H1 (cell line): ENCODE measurements at regions not wholly inside any gene's neighbourhood (a gene's known extent, or its start where the extent isn't known, plus 50 kb on each side); places are given as distances from the start of the nearest gene placed in this dataset.
A peak's percentile ranks its signal among the peaks of the same experiment; 100 is the strongest.
"Not testable (repeated sequence)": the region's sequence is repeated elsewhere in the genome, so short reads cannot be mapped to it uniquely, and the experiment has no call there.

ENCODE experiments used
- CTCF ChIA-PET: fragments of 300-600 bp; sonication (Branson Sonifier 250); formaldehyde crosslinking; loops from one replicate; lab custom pipeline; 2021; ENCODE audit not compliant: partially characterized antibody; lab: Charles Lee
- POLR2A ChIA-PET: fragments of 300-600 bp; sonication (Branson Sonifier 250); formaldehyde crosslinking; loops from one replicate; lab custom pipeline; 2021; ENCODE audit warnings: inconsistent platforms; ENCODE audit not compliant: partially characterized antibody; lab: Charles Lee
- DNase-seq, 2 experiments: peaks; one replicate each; pipeline versions ENCODE4 v3.0.0 to v3.0.0-alpha.2; 2010 to 2022; ENCODE audit warnings: low spot score in 2 of 2, low read depth in 1 of 2, mixed read lengths in 1 of 2
- FAIRE-seq: peaks from 2 replicates; lab custom pipeline; 2011; peaks lifted over from hg19 to GRCh38; lab: Jason Lieb, UNC
- H2AFZ ChIP-seq: 2 replicates; pipeline ENCODE4 v1.8.1; 2012; ENCODE audit warnings: low read length, inconsistent platforms
- H2AK5ac ChIP-seq: 2 replicates; pipeline ENCODE4 v1.6.1; 2013; ENCODE audit warnings: low read depth, low read length
- H2BK120ac ChIP-seq: replicated peaks from 2 replicates; pipeline ENCODE3; 2013; ENCODE audit warnings: low read depth, low read length, inconsistent platforms
- H2BK12ac ChIP-seq: 2 replicates; pipeline ENCODE4 v1.6.1; 2013; ENCODE audit warnings: low read depth, low read length
- H2BK15ac ChIP-seq: 2 replicates; pipeline ENCODE4 v1.6.1; 2013; ENCODE audit warnings: low read length
- H2BK20ac ChIP-seq: 2 replicates; pipeline ENCODE4 v1.6.1; 2013; ENCODE audit warnings: low read length
- H2BK5ac ChIP-seq: 2 replicates; pipeline ENCODE4 v1.6.1; 2013; ENCODE audit warnings: low read depth, low read length
- H3K14ac ChIP-seq: 2 replicates; pipeline ENCODE4 v1.6.1; 2013; ENCODE audit warnings: inconsistent platforms; ENCODE audit not compliant: insufficient read length
- H3K18ac ChIP-seq: 2 replicates; pipeline ENCODE4 v1.6.1; 2013; ENCODE audit warnings: low read length; ENCODE audit errors: extremely low read depth
- H3K23ac ChIP-seq: 2 replicates; pipeline ENCODE4 v1.6.1; 2013; ENCODE audit warnings: inconsistent platforms; ENCODE audit not compliant: insufficient read length
- H3K23me2 ChIP-seq: 2 replicates; pipeline ENCODE4 v1.6.1; 2013; ENCODE audit warnings: low read depth, low read length
- H3K27ac ChIP-seq: 2 replicates; pipeline ENCODE4 v1.6.1; 2011; ENCODE audit warnings: low read depth, low read length, inconsistent platforms
- H3K27me3 ChIP-seq, 4 experiments: replicated peaks in 1 of 4; 1 replicate in 1 of 4; 2 replicates in 3 of 4; pipeline versions ENCODE4 v1.6.1 to v1.8.1; 2011 to 2013; ENCODE audit warnings: low read length in 3 of 4, mild to moderate bottlenecking in 3 of 4, inconsistent platforms in 2 of 4, mixed read lengths in 2 of 4, moderate library complexity in 1 of 4; ENCODE audit not compliant: control insufficient read depth in 3 of 4, insufficient read depth in 3 of 4; ENCODE audit errors: extremely low read depth in 1 of 4
- H3K36me3 ChIP-seq, 4 experiments: 2 replicates each; pipeline versions ENCODE4 v1.6.1 to v1.8.1; 2011 to 2013; ENCODE audit warnings: mild to moderate bottlenecking in 4 of 4, low read length in 3 of 4, moderate library complexity in 2 of 4, control low read depth in 1 of 4, inconsistent platforms in 1 of 4; ENCODE audit not compliant: insufficient read depth in 4 of 4, control insufficient read depth in 2 of 4
- H3K4ac ChIP-seq: replicated peaks from 2 replicates; pipeline ENCODE3; 2013; ENCODE audit warnings: low read length, low read depth, mixed read lengths, inconsistent platforms; ENCODE audit not compliant: insufficient read length
- H3K4me1 ChIP-seq, 4 experiments: replicated peaks in 1 of 4; 1 replicate in 1 of 4; 2 replicates in 3 of 4; pipeline versions ENCODE4 v1.6.1 to v1.8.1; 2011 to 2013; ENCODE audit warnings: low read length in 3 of 4, inconsistent platforms in 2 of 4, mixed read lengths in 1 of 4; ENCODE audit not compliant: insufficient read depth in 4 of 4, control insufficient read depth in 3 of 4
- H3K4me2 ChIP-seq, 2 experiments: 2 replicates each; pipeline versions ENCODE4 v1.6.1 to v1.8.1; 2011 to 2013; ENCODE audit warnings: low read depth in 2 of 2, low read length in 2 of 2, control low read depth in 1 of 2, inconsistent platforms in 1 of 2, mild to moderate bottlenecking in 1 of 2; ENCODE audit not compliant: insufficient read depth in 1 of 2
- H3K4me3 ChIP-seq, 4 experiments: fragments of 200-600, 300-600 bp in 1 of 4; sonication (generic), shearing (Covaris generic), sonication (Bioruptor Twin) in 1 of 4; 2 replicates each; pipeline versions ENCODE4 v1.5.1 to v1.8.1; 2011 to 2016; ENCODE audit warnings: low read length in 4 of 4, low read depth in 3 of 4, control low read depth in 2 of 4, inconsistent platforms in 2 of 4, mild to moderate bottlenecking in 2 of 4, mixed read lengths in 1 of 4, moderate library complexity in 1 of 4; ENCODE audit not compliant: insufficient read depth in 2 of 4; ENCODE audit errors: extremely low read depth in 1 of 4
- H3K56ac ChIP-seq: replicated peaks from 2 replicates; pipeline ENCODE3; 2013; ENCODE audit warnings: low read depth, mild to moderate bottlenecking, mixed read lengths, low read length, inconsistent platforms; ENCODE audit not compliant: insufficient read length
- H3K79me1 ChIP-seq: 2 replicates; pipeline ENCODE4 v1.6.1; 2013; ENCODE audit warnings: low read depth, low read length, control low read depth
- H3K79me2 ChIP-seq, 2 experiments: 2 replicates each; pipeline versions ENCODE4 v1.6.1 to v1.8.1; 2012 to 2013; ENCODE audit warnings: low read length in 2 of 2, mild to moderate bottlenecking in 2 of 2, inconsistent platforms in 1 of 2; ENCODE audit not compliant: insufficient read depth in 2 of 2, control insufficient read depth in 1 of 2
- H3K9ac ChIP-seq, 4 experiments: replicated peaks in 1 of 4; 1 replicate in 1 of 4; 2 replicates in 3 of 4; pipeline versions ENCODE4 v1.6.1 to v1.8.1; 2011 to 2013; ENCODE audit warnings: low read depth in 3 of 4, low read length in 3 of 4, control low read depth in 2 of 4, mild to moderate bottlenecking in 2 of 4, moderate library complexity in 2 of 4, inconsistent platforms in 1 of 4; ENCODE audit errors: extremely low read depth in 1 of 4
- H3K9me3 ChIP-seq, 2 experiments: 2 replicates each; pipeline versions ENCODE4 v1.6.1 to v1.8.1; 2012 to 2013; ENCODE audit warnings: mild to moderate bottlenecking in 2 of 2, moderate library complexity in 2 of 2, control low read depth in 1 of 2, inconsistent platforms in 1 of 2, low read depth in 1 of 2, low read length in 1 of 2, mixed read lengths in 1 of 2; ENCODE audit not compliant: insufficient read depth in 2 of 2
- H4K20me1 ChIP-seq, 2 experiments: replicated peaks in 1 of 2; 2 replicates each; pipeline versions ENCODE3 to v1.8.1; 2011 to 2013; ENCODE audit warnings: inconsistent platforms in 2 of 2, low read length in 2 of 2, mild to moderate bottlenecking in 1 of 2; ENCODE audit not compliant: insufficient read depth in 2 of 2, control insufficient read depth in 1 of 2
- H4K5ac ChIP-seq: 2 replicates; pipeline ENCODE4 v1.6.1; 2013; ENCODE audit warnings: low read length, low read depth, mixed read lengths, inconsistent platforms; ENCODE audit not compliant: insufficient read length
- H4K8ac ChIP-seq: 2 replicates; pipeline ENCODE4 v1.8.0; 2013; ENCODE audit warnings: mild to moderate bottlenecking, moderate library complexity, low read length, inconsistent platforms; ENCODE audit not compliant: insufficient read depth; ENCODE audit errors: extremely low read depth
- H4K91ac ChIP-seq: replicated peaks from 2 replicates; pipeline ENCODE3; 2013; ENCODE audit warnings: low read length, mixed read lengths, inconsistent platforms; ENCODE audit not compliant: insufficient read length
- CEBPB ChIP-seq: IDR thresholded peaks from 2 replicates; pipeline ENCODE4 v1.6.1; 2012; ENCODE audit warnings: low read depth, low read length
- JUND ChIP-seq: IDR thresholded peaks from 2 replicates; pipeline ENCODE4 v1.6.1; 2011; ENCODE audit warnings: mild to moderate bottlenecking, improper control_type of control experiment, low read length
- WGBS, 2 experiments: shearing (Covaris generic) in 1 of 2; methylation state at CpG; one replicate each; pipeline versions ENCODE4 v1.1.6 to v1.1.7; 2013 to 2015; ENCODE audit warnings: low lambda C conversion rate in 2 of 2, mixed read lengths in 2 of 2, inconsistent platforms in 1 of 2, low coverage in 1 of 2, missing lambda C conversion rate in 1 of 2; ENCODE audit not compliant: insufficient replicate concordance in 2 of 2, insufficient coverage in 1 of 2, insufficient read length in 1 of 2; ENCODE audit errors: extremely low coverage in 1 of 2, missing lambda C conversion rate in 1 of 2; 5-methylcytosine and 5-hydroxymethylcytosine counted together
- TF ChIP-seq, protein P1 (sequence below): IDR thresholded peaks from 2 replicates; pipeline ENCODE4 v1.6.1; 2011; ENCODE audit warnings: low read depth, mild to moderate bottlenecking, low read length; ENCODE audit not compliant: insufficient read depth

DNA sequence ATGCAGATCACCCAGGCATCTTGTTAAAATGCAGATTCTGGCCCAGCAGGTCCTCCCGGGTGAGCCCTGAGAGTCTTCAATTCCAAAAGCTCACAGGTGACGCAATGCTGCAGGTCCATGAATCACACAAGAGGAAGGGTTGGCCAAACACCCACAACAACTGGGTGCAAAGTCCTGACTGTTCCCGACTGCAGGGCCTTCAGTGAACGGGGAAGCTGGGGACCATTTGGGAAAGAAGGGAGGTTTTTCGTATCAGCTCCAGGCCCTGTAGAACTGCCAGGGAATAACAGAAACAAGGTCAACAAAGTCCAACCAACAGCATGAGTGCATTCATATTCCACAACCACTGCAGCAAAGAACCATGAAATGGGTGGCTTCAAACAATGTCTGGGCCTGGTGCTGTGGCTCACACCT is 106.1 kb upstream of the ROPN1B start:
- Histone ChIP-seq H3K4me2 (peak overlapping the region in 1 of 2 experiments; percentile 28; a peak in 1 of 4 replicates), H2BK5ac (0 out of 2 replicates have a peak overlapping the region, but pooled peaks have one; percentile 52)
- H3K23me2 ChIP-seq, H3K4ac ChIP-seq, H2BK120ac ChIP-seq, H2BK12ac ChIP-seq, POLR2A ChIA-PET, CTCF ChIA-PET, H2BK15ac ChIP-seq, H3K18ac ChIP-seq, H2AFZ ChIP-seq, H4K5ac ChIP-seq, H3K9me3 ChIP-seq, H4K91ac ChIP-seq, H3K14ac ChIP-seq, FAIRE-seq, H2BK20ac ChIP-seq, H4K8ac ChIP-seq, H2AK5ac ChIP-seq, H3K36me3 ChIP-seq, H4K20me1 ChIP-seq, H3K4me1 ChIP-seq, H3K79me1 ChIP-seq, H3K27ac ChIP-seq, H3K56ac ChIP-seq, H3K23ac ChIP-seq, H3K4me3 ChIP-seq, H3K79me2 ChIP-seq, H3K9ac ChIP-seq, H3K27me3 ChIP-seq: not testable (repeated sequence)
- DNase-seq: peak in 1 of 2 experiments; percentile 49
- TF ChIP-seq CEBPB: peak; percentile 77
- TF ChIP-seq, protein P1, sequence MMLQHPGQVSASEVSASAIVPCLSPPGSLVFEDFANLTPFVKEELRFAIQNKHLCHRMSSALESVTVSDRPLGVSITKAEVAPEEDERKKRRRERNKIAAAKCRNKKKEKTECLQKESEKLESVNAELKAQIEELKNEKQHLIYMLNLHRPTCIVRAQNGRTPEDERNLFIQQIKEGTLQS: peak; percentile 59
- peak; percentile 62 for TF ChIP-seq JUND
- WGBS, 2 experiments: 28% methylated on average over 5 of the region's 5 CpGs; no CpG with 5 or more reads in 1 of the 2 experiments
